LNCaP clone FGC (cell line): ENCODE measurements at regions not wholly inside any gene's neighbourhood (a gene's known extent, or its start where the extent isn't known, plus 50 kb on each side); places are given as distances from the start of the nearest gene placed in this dataset.

ENCODE experiments used
- DNase-seq: peaks from one replicate; pipeline ENCODE4 v3.0.0-alpha.2; 2011; ENCODE audit warnings: low read depth
- H3K4me3 ChIP-seq: 2 replicates; pipeline ENCODE4 v1.5.1; 2011; ENCODE audit warnings: mild to moderate bottlenecking, low read depth, low read length, control low read depth
- TF ChIP-seq, protein P1 (sequence below): IDR thresholded peaks from 2 replicates; pipeline ENCODE4 v1.5.1; 2012; ENCODE audit warnings: mild to moderate bottlenecking; ENCODE audit not compliant: control insufficient read depth, insufficient read depth; ENCODE audit errors: extremely low read depth

DNA sequence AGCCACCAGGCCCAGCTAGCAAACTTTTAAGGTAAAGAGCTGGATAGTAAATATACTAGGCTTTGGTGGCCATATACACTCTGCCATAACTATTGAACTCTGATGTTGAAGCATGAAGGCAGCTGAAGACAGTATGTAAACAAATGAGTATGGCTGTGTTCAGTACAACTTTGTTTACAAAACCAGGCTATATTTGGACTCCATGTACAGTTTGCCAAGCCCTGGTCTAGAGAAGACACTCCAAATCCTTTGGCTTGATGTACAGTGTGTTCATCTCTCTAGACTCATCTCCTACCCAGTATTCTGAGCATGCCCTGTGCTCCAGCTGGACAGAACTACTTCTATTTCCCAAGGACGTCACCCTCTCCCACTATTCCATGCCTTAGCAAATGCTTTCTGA, 54.3 kb upstream of the MEGF10 start:
- TF ChIP-seq, protein P1, sequence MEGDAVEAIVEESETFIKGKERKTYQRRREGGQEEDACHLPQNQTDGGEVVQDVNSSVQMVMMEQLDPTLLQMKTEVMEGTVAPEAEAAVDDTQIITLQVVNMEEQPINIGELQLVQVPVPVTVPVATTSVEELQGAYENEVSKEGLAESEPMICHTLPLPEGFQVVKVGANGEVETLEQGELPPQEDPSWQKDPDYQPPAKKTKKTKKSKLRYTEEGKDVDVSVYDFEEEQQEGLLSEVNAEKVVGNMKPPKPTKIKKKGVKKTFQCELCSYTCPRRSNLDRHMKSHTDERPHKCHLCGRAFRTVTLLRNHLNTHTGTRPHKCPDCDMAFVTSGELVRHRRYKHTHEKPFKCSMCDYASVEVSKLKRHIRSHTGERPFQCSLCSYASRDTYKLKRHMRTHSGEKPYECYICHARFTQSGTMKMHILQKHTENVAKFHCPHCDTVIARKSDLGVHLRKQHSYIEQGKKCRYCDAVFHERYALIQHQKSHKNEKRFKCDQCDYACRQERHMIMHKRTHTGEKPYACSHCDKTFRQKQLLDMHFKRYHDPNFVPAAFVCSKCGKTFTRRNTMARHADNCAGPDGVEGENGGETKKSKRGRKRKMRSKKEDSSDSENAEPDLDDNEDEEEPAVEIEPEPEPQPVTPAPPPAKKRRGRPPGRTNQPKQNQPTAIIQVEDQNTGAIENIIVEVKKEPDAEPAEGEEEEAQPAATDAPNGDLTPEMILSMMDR: no peak
- no peak overlapping the region for H3K4me3 ChIP-seq
- DNase-seq: peak; percentile 89
